H1 (cell line): ENCODE measurements at regions not wholly inside any gene's neighbourhood (a gene's known extent, or its start where the extent isn't known, plus 50 kb on each side); places are given as distances from the start of the nearest gene placed in this dataset.

Experiments
- CTCF ChIA-PET: fragments of 300-600 bp; sonication (Branson Sonifier 250); formaldehyde crosslinking; loops from one replicate; lab custom pipeline; 2021; ENCODE audit not compliant: partially characterized antibody; lab: Charles Lee
- POLR2A ChIA-PET: fragments of 300-600 bp; sonication (Branson Sonifier 250); formaldehyde crosslinking; loops from one replicate; lab custom pipeline; 2021; ENCODE audit warnings: inconsistent platforms; ENCODE audit not compliant: partially characterized antibody; lab: Charles Lee
- DNase-seq, 2 experiments: peaks; one replicate each; pipeline versions ENCODE4 v3.0.0 to v3.0.0-alpha.2; 2010 to 2022; ENCODE audit warnings: low spot score in 2 of 2, low read depth in 1 of 2, mixed read lengths in 1 of 2
- FAIRE-seq: peaks from 2 replicates; lab custom pipeline; 2011; peaks lifted over from hg19 to GRCh38; lab: Jason Lieb, UNC
- H2AFZ ChIP-seq: 2 replicates; pipeline ENCODE4 v1.8.1; 2012; ENCODE audit warnings: low read length, inconsistent platforms
- H2AK5ac ChIP-seq: 2 replicates; pipeline ENCODE4 v1.6.1; 2013; ENCODE audit warnings: low read depth, low read length
- H2BK120ac ChIP-seq: replicated peaks from 2 replicates; pipeline ENCODE3; 2013; ENCODE audit warnings: low read depth, low read length, inconsistent platforms
- H2BK12ac ChIP-seq: 2 replicates; pipeline ENCODE4 v1.6.1; 2013; ENCODE audit warnings: low read depth, low read length
- H2BK15ac ChIP-seq: 2 replicates; pipeline ENCODE4 v1.6.1; 2013; ENCODE audit warnings: low read length
- H2BK20ac ChIP-seq: 2 replicates; pipeline ENCODE4 v1.6.1; 2013; ENCODE audit warnings: low read length
- H2BK5ac ChIP-seq: 2 replicates; pipeline ENCODE4 v1.6.1; 2013; ENCODE audit warnings: low read depth, low read length
- H3K14ac ChIP-seq: 2 replicates; pipeline ENCODE4 v1.6.1; 2013; ENCODE audit warnings: inconsistent platforms; ENCODE audit not compliant: insufficient read length
- H3K18ac ChIP-seq: 2 replicates; pipeline ENCODE4 v1.6.1; 2013; ENCODE audit warnings: low read length; ENCODE audit errors: extremely low read depth
- H3K23ac ChIP-seq: 2 replicates; pipeline ENCODE4 v1.6.1; 2013; ENCODE audit warnings: inconsistent platforms; ENCODE audit not compliant: insufficient read length
- H3K23me2 ChIP-seq: 2 replicates; pipeline ENCODE4 v1.6.1; 2013; ENCODE audit warnings: low read depth, low read length
- H3K27ac ChIP-seq: 2 replicates; pipeline ENCODE4 v1.6.1; 2011; ENCODE audit warnings: low read depth, low read length, inconsistent platforms
- H3K27me3 ChIP-seq, 4 experiments: replicated peaks in 1 of 4; 1 replicate in 1 of 4; 2 replicates in 3 of 4; pipeline versions ENCODE4 v1.6.1 to v1.8.1; 2011 to 2013; ENCODE audit warnings: low read length in 3 of 4, mild to moderate bottlenecking in 3 of 4, inconsistent platforms in 2 of 4, mixed read lengths in 2 of 4, moderate library complexity in 1 of 4; ENCODE audit not compliant: control insufficient read depth in 3 of 4, insufficient read depth in 3 of 4; ENCODE audit errors: extremely low read depth in 1 of 4
- H3K36me3 ChIP-seq, 4 experiments: 2 replicates each; pipeline versions ENCODE4 v1.6.1 to v1.8.1; 2011 to 2013; ENCODE audit warnings: mild to moderate bottlenecking in 4 of 4, low read length in 3 of 4, moderate library complexity in 2 of 4, control low read depth in 1 of 4, inconsistent platforms in 1 of 4; ENCODE audit not compliant: insufficient read depth in 4 of 4, control insufficient read depth in 2 of 4
- H3K4ac ChIP-seq: replicated peaks from 2 replicates; pipeline ENCODE3; 2013; ENCODE audit warnings: low read length, low read depth, mixed read lengths, inconsistent platforms; ENCODE audit not compliant: insufficient read length
- H3K4me1 ChIP-seq, 4 experiments: replicated peaks in 1 of 4; 1 replicate in 1 of 4; 2 replicates in 3 of 4; pipeline versions ENCODE4 v1.6.1 to v1.8.1; 2011 to 2013; ENCODE audit warnings: low read length in 3 of 4, inconsistent platforms in 2 of 4, mixed read lengths in 1 of 4; ENCODE audit not compliant: insufficient read depth in 4 of 4, control insufficient read depth in 3 of 4
- H3K4me2 ChIP-seq, 2 experiments: 2 replicates each; pipeline versions ENCODE4 v1.6.1 to v1.8.1; 2011 to 2013; ENCODE audit warnings: low read depth in 2 of 2, low read length in 2 of 2, control low read depth in 1 of 2, inconsistent platforms in 1 of 2, mild to moderate bottlenecking in 1 of 2; ENCODE audit not compliant: insufficient read depth in 1 of 2
- H3K4me3 ChIP-seq, 4 experiments: fragments of 200-600, 300-600 bp in 1 of 4; sonication (generic), shearing (Covaris generic), sonication (Bioruptor Twin) in 1 of 4; 2 replicates each; pipeline versions ENCODE4 v1.5.1 to v1.8.1; 2011 to 2016; ENCODE audit warnings: low read length in 4 of 4, low read depth in 3 of 4, control low read depth in 2 of 4, inconsistent platforms in 2 of 4, mild to moderate bottlenecking in 2 of 4, mixed read lengths in 1 of 4, moderate library complexity in 1 of 4; ENCODE audit not compliant: insufficient read depth in 2 of 4; ENCODE audit errors: extremely low read depth in 1 of 4
- H3K56ac ChIP-seq: replicated peaks from 2 replicates; pipeline ENCODE3; 2013; ENCODE audit warnings: low read depth, mild to moderate bottlenecking, mixed read lengths, low read length, inconsistent platforms; ENCODE audit not compliant: insufficient read length
- H3K79me1 ChIP-seq: 2 replicates; pipeline ENCODE4 v1.6.1; 2013; ENCODE audit warnings: low read depth, low read length, control low read depth
- H3K79me2 ChIP-seq, 2 experiments: 2 replicates each; pipeline versions ENCODE4 v1.6.1 to v1.8.1; 2012 to 2013; ENCODE audit warnings: low read length in 2 of 2, mild to moderate bottlenecking in 2 of 2, inconsistent platforms in 1 of 2; ENCODE audit not compliant: insufficient read depth in 2 of 2, control insufficient read depth in 1 of 2
- H3K9ac ChIP-seq, 4 experiments: replicated peaks in 1 of 4; 1 replicate in 1 of 4; 2 replicates in 3 of 4; pipeline versions ENCODE4 v1.6.1 to v1.8.1; 2011 to 2013; ENCODE audit warnings: low read depth in 3 of 4, low read length in 3 of 4, control low read depth in 2 of 4, mild to moderate bottlenecking in 2 of 4, moderate library complexity in 2 of 4, inconsistent platforms in 1 of 4; ENCODE audit errors: extremely low read depth in 1 of 4
- H3K9me3 ChIP-seq, 2 experiments: 2 replicates each; pipeline versions ENCODE4 v1.6.1 to v1.8.1; 2012 to 2013; ENCODE audit warnings: mild to moderate bottlenecking in 2 of 2, moderate library complexity in 2 of 2, control low read depth in 1 of 2, inconsistent platforms in 1 of 2, low read depth in 1 of 2, low read length in 1 of 2, mixed read lengths in 1 of 2; ENCODE audit not compliant: insufficient read depth in 2 of 2
- H4K20me1 ChIP-seq, 2 experiments: replicated peaks in 1 of 2; 2 replicates each; pipeline versions ENCODE3 to v1.8.1; 2011 to 2013; ENCODE audit warnings: inconsistent platforms in 2 of 2, low read length in 2 of 2, mild to moderate bottlenecking in 1 of 2; ENCODE audit not compliant: insufficient read depth in 2 of 2, control insufficient read depth in 1 of 2
- H4K5ac ChIP-seq: 2 replicates; pipeline ENCODE4 v1.6.1; 2013; ENCODE audit warnings: low read length, low read depth, mixed read lengths, inconsistent platforms; ENCODE audit not compliant: insufficient read length
- H4K8ac ChIP-seq: 2 replicates; pipeline ENCODE4 v1.8.0; 2013; ENCODE audit warnings: mild to moderate bottlenecking, moderate library complexity, low read length, inconsistent platforms; ENCODE audit not compliant: insufficient read depth; ENCODE audit errors: extremely low read depth
- H4K91ac ChIP-seq: replicated peaks from 2 replicates; pipeline ENCODE3; 2013; ENCODE audit warnings: low read length, mixed read lengths, inconsistent platforms; ENCODE audit not compliant: insufficient read length
- BRCA1 ChIP-seq: IDR thresholded peaks from 2 replicates; pipeline ENCODE4 v1.6.1; 2012; ENCODE audit warnings: low read depth, low read length, improper control_type of control experiment
- POLR2A ChIP-seq, 2 experiments: IDR thresholded peaks; 1 replicate in 1 of 2; 2 replicates in 1 of 2; pipeline ENCODE4 v1.6.1; 2011; ENCODE audit warnings: low read depth in 2 of 2, low read length in 2 of 2, mild to moderate bottlenecking in 2 of 2; ENCODE audit errors: control extremely low read depth in 1 of 2
- POLR2AphosphoS5 ChIP-seq: IDR thresholded peaks from 2 replicates; pipeline ENCODE4 v1.6.1; 2011; ENCODE audit warnings: low read depth, low read length
- RBBP5 ChIP-seq: IDR thresholded peaks from 2 replicates; pipeline ENCODE4 v1.7.1; 2012; ENCODE audit warnings: low read depth, mild to moderate bottlenecking, inconsistent platforms, low read length, moderate library complexity, borderline replicate concordance
- SIN3A ChIP-seq, 2 experiments: IDR thresholded peaks in 1 of 2; conservative IDR thresholded peaks in 1 of 2; 2 replicates each; pipeline ENCODE4 v1.6.1; 2011 to 2012; ENCODE audit warnings: low read length in 2 of 2, improper control_type of control experiment in 1 of 2, low read depth in 1 of 2, mild to moderate bottlenecking in 1 of 2
- TEAD4 ChIP-seq: IDR thresholded peaks from 2 replicates; pipeline ENCODE4 v1.6.1; 2012; ENCODE audit warnings: low read depth, low read length, inconsistent platforms, mixed read lengths
- WGBS, 2 experiments: shearing (Covaris generic) in 1 of 2; methylation state at CpG; one replicate each; pipeline versions ENCODE4 v1.1.6 to v1.1.7; 2013 to 2015; ENCODE audit warnings: low lambda C conversion rate in 2 of 2, mixed read lengths in 2 of 2, inconsistent platforms in 1 of 2, low coverage in 1 of 2, missing lambda C conversion rate in 1 of 2; ENCODE audit not compliant: insufficient replicate concordance in 2 of 2, insufficient coverage in 1 of 2, insufficient read length in 1 of 2; ENCODE audit errors: extremely low coverage in 1 of 2, missing lambda C conversion rate in 1 of 2; 5-methylcytosine and 5-hydroxymethylcytosine counted together
- TF ChIP-seq, protein P1 (sequence below): IDR thresholded peaks from 2 replicates; pipeline ENCODE4 v1.6.1; 2011; ENCODE audit warnings: low read depth, mild to moderate bottlenecking, low read length; ENCODE audit not compliant: insufficient read depth

DNA sequence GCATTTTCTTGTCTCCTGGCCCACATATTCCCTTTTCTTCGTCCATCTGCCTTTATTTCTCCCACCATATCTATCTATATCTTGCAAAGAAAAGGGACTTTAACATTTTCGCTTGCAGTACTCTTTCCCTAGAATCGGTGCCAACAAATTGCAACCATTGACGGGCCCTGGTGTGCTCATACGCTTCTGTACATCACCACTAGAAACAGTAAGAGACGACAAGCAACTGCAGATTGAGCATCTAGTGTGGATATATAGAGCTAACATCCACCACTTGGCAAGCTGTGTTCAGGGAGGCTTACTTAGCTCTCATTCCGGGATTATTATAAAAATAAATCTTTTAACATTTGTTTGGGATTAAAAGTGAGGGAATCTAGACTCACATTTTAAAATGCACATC is 230.8 kb upstream of the PKN2 start:
- 88% methylated on average over 7 of the region's 7 CpGs; no CpG with 5 or more reads in 1 of the 2 experiments for WGBS, 2 experiments
- Histone ChIP-seq H2BK15ac (no peak overlapping the region), H2BK120ac (no peak overlapping the region), H4K91ac (no peak overlapping the region), H3K9me3 (no peaks in the 10 kb centered on the region), H2BK5ac (no peak overlapping the region), H3K4me1 (peaks cover 0 to 4% (median 2%) of the 10 kb centered on the region in 4 experiments; a peak in 1 of 7 replicates), H3K14ac (no peak overlapping the region), H3K79me2 (no peaks in the 10 kb centered on the region), H2BK20ac (no peak overlapping the region), H3K27ac (no peak overlapping the region), H3K23ac (no peak overlapping the region), H3K9ac (no peak overlapping the region), H3K18ac (no peak overlapping the region), H2AK5ac (no peak overlapping the region), H3K23me2 (peaks cover 7% of the 10 kb centered on the region), H4K20me1 (peaks cover 0 to 4% of the 10 kb centered on the region in 2 experiments), H2BK12ac (no peak overlapping the region), H3K4me2 (no peak overlapping the region), H4K5ac (no peak overlapping the region), H3K27me3 (no peaks in the 10 kb centered on the region), H4K8ac (no peak overlapping the region), H3K56ac (no peak overlapping the region), H3K79me1 (no peaks in the 10 kb centered on the region), H3K36me3 (no peaks in the 10 kb centered on the region; a peak in 1 of 8 replicates), H3K4me3 (no peak overlapping the region), H3K4ac (no peak overlapping the region), H2AFZ (no peak overlapping the region)
- FAIRE-seq (no peak), DNase-seq (no peak)
- ChIA-PET POLR2A (interaction anchor here (1.0 kb wide), 1 partner anchor 19 kb away, joined by 4 read pairs; no protein-coding TSS in a partner anchor), CTCF (no interaction called here)
- TF ChIP-seq TEAD4 (no peak), POLR2A (IDR thresholded peaks at IDR 0.05; ENCODE audit: control extremely low read depth in 1 of 2, low read depth in 2 of 2, low read length in 2 of 2) (no peak), BRCA1 (no peak), RBBP5 (no peak), SIN3A (conservative IDR thresholded peaks at IDR 0.05 in 1 of 2, IDR thresholded peaks at IDR 0.05 in 1 of 2; ENCODE audit: low read depth in 1 of 2, low read length in 2 of 2) (no peak), POLR2AphosphoS5 (no peak)
- TF ChIP-seq, protein P1, sequence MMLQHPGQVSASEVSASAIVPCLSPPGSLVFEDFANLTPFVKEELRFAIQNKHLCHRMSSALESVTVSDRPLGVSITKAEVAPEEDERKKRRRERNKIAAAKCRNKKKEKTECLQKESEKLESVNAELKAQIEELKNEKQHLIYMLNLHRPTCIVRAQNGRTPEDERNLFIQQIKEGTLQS = no peak
